ENCODE measurements at regions not wholly inside any gene's neighbourhood (a gene's known extent, or its start where the extent isn't known, plus 50 kb on each side); places are given as distances from the start of the nearest gene placed in this dataset.

- H2BK12ac ChIP-seq (ENCODE audit: low read length), result no peak overlapping the region
- H3K79me1 ChIP-seq (ENCODE audit: low read length), result no peaks in the 10 kb centered on the region
- H3K4ac ChIP-seq (ENCODE audit: low read depth, low read length), result no peak overlapping the region
- H3K27me3 ChIP-seq (ENCODE audit: insufficient read depth, low read length), result no peaks in the 10 kb centered on the region
- H4K8ac ChIP-seq (ENCODE audit: low read depth, low read length), result no peak overlapping the region
- WGBS (ENCODE audit: extremely low coverage, insufficient coverage, insufficient read length), result no CpG with 5 or more reads among the region's 10 CpGs
- H4K12ac ChIP-seq (ENCODE audit: low read depth, low read length), result no peak overlapping the region
- no peak overlapping the region for H3K18ac ChIP-seq (ENCODE audit: low read length)
- no peak overlapping the region for H4K91ac ChIP-seq (ENCODE audit: low read depth, low read length)
- H3K14ac ChIP-seq (ENCODE audit: low read length), result no peak overlapping the region
- no peak overlapping the region for H2AK5ac ChIP-seq (ENCODE audit: low read length)
- no peaks in the 10 kb centered on the region for H3K4me1 ChIP-seq (ENCODE audit: control insufficient read depth in 1 of 2, insufficient read depth in 2 of 2, low read length in 2 of 2)
- H2BK5ac ChIP-seq (ENCODE audit: low read depth, low read length, poor library complexity), result no peak overlapping the region
- H3K4me3 ChIP-seq (ENCODE audit: low read depth, low read length), result no peak overlapping the region
- no peaks in the 10 kb centered on the region for H3K9me3 ChIP-seq (ENCODE audit: insufficient read depth, low read depth, low read length)
- H3K27ac ChIP-seq (ENCODE audit: low read depth, low read length), result no peak overlapping the region
- no peak overlapping the region for H3K23ac ChIP-seq (ENCODE audit: low read length)
- H3K4me2 ChIP-seq (ENCODE audit: low read length), result no peak overlapping the region
- DNase-seq, result no peak
- no peak overlapping the region for H2BK120ac ChIP-seq (ENCODE audit: insufficient read depth, low read length, poor library complexity)
- peaks cover 0 to 3% of the 10 kb centered on the region in 2 experiments for H3K36me3 ChIP-seq (ENCODE audit: control insufficient read depth in 1 of 2, insufficient read depth in 2 of 2, low read length in 2 of 2)
- H2AFZ ChIP-seq (ENCODE audit: insufficient read depth, low read length, poor library complexity), result no peak overlapping the region
- no peaks in the 10 kb centered on the region for H3K79me2 ChIP-seq (ENCODE audit: control insufficient read depth, insufficient read depth, low read length, poor library complexity)
- no peak overlapping the region for H3K9ac ChIP-seq (ENCODE audit: low read length)
These were observed 343.5 kb upstream of the RGS6 start for GRCh38 chr14:71588576-71589215.

GRCh38 chr14:71589609-71590008 is 342.6 kb upstream of the RGS6 start:
- DNase-seq, result no peak
- Histone ChIP-seq H4K91ac (ENCODE audit: low read depth, low read length) (no peak overlapping the region), H3K18ac (ENCODE audit: low read length) (no peak overlapping the region), H3K9me3 (ENCODE audit: insufficient read depth, low read depth, low read length) (no peaks in the 10 kb centered on the region), H3K4ac (ENCODE audit: low read depth, low read length) (no peak overlapping the region), H3K4me2 (ENCODE audit: low read length) (no peak overlapping the region), H3K79me1 (ENCODE audit: low read length) (no peaks in the 10 kb centered on the region), H2BK120ac (ENCODE audit: insufficient read depth, low read length, poor library complexity) (no peak overlapping the region), H4K12ac (ENCODE audit: low read depth, low read length) (no peak overlapping the region), H2BK5ac (ENCODE audit: low read depth, low read length, poor library complexity) (no peak overlapping the region), H3K23ac (ENCODE audit: low read length) (no peak overlapping the region), H3K79me2 (ENCODE audit: control insufficient read depth, insufficient read depth, low read length, poor library complexity) (no peaks in the 10 kb centered on the region), H4K8ac (ENCODE audit: low read depth, low read length) (no peak overlapping the region), H3K14ac (ENCODE audit: low read length) (no peak overlapping the region), H3K9ac (ENCODE audit: low read length) (no peak overlapping the region), H3K4me3 (ENCODE audit: low read depth, low read length) (no peak overlapping the region), H2AK5ac (ENCODE audit: low read length) (no peak overlapping the region), H2BK12ac (ENCODE audit: low read length) (no peak overlapping the region), H3K4me1 (ENCODE audit: control insufficient read depth in 1 of 2, insufficient read depth in 2 of 2, low read length in 2 of 2) (no peaks in the 10 kb centered on the region), H2AFZ (ENCODE audit: insufficient read depth, low read length, poor library complexity) (no peak overlapping the region), H3K27ac (ENCODE audit: low read depth, low read length) (no peak overlapping the region), H3K27me3 (ENCODE audit: insufficient read depth, low read length) (no peaks in the 10 kb centered on the region), H3K36me3 (ENCODE audit: control insufficient read depth in 1 of 2, insufficient read depth in 2 of 2, low read length in 2 of 2) (peaks cover 0 to 3% of the 10 kb centered on the region in 2 experiments)
- WGBS (ENCODE audit: extremely low coverage, insufficient coverage, insufficient read length), result no CpG with 5 or more reads among the region's 2 CpGs

GRCh38 chr14:71590131-71590530 is 342.1 kb upstream of the RGS6 start:
- WGBS (ENCODE audit: extremely low coverage, insufficient coverage, insufficient read length), result no CpG with 5 or more reads among the region's 5 CpGs

GRCh38 chr14:71591231-71591630 is 341.0 kb upstream of the RGS6 start:
- Histone ChIP-seq H3K27ac (ENCODE audit: low read depth, low read length) (no peak overlapping the region), H4K8ac (ENCODE audit: low read depth, low read length) (no peak overlapping the region), H4K91ac (ENCODE audit: low read depth, low read length) (no peak overlapping the region), H3K36me3 (ENCODE audit: control insufficient read depth in 1 of 2, insufficient read depth in 2 of 2, low read length in 2 of 2) (peaks cover 0 to 3% of the 10 kb centered on the region in 2 experiments), H2AK5ac (ENCODE audit: low read length) (no peak overlapping the region), H3K79me1 (ENCODE audit: low read length) (no peaks in the 10 kb centered on the region), H3K4ac (ENCODE audit: low read depth, low read length) (no peak overlapping the region), H3K27me3 (ENCODE audit: insufficient read depth, low read length) (no peaks in the 10 kb centered on the region), H3K4me3 (ENCODE audit: low read depth, low read length) (no peak overlapping the region), H3K23ac (ENCODE audit: low read length) (no peak overlapping the region), H3K18ac (ENCODE audit: low read length) (no peak overlapping the region), H2BK12ac (ENCODE audit: low read length) (no peak overlapping the region), H2AFZ (ENCODE audit: insufficient read depth, low read length, poor library complexity) (no peak overlapping the region), H3K14ac (ENCODE audit: low read length) (no peak overlapping the region), H2BK5ac (ENCODE audit: low read depth, low read length, poor library complexity) (no peak overlapping the region), H3K79me2 (ENCODE audit: control insufficient read depth, insufficient read depth, low read length, poor library complexity) (no peaks in the 10 kb centered on the region), H3K9me3 (ENCODE audit: insufficient read depth, low read depth, low read length) (no peaks in the 10 kb centered on the region), H3K9ac (ENCODE audit: low read length) (no peak overlapping the region), H3K4me2 (ENCODE audit: low read length) (no peak overlapping the region), H2BK120ac (ENCODE audit: insufficient read depth, low read length, poor library complexity) (no peak overlapping the region), H3K4me1 (ENCODE audit: control insufficient read depth in 1 of 2, insufficient read depth in 2 of 2, low read length in 2 of 2) (no peaks in the 10 kb centered on the region), H4K12ac (ENCODE audit: low read depth, low read length) (no peak overlapping the region)
- no peak for DNase-seq

More at GRCh38 chr14:71590131-71590530, 342.1 kb upstream of the RGS6 start:
- Histone ChIP-seq H3K4me1 (ENCODE audit: control insufficient read depth in 1 of 2, insufficient read depth in 2 of 2, low read length in 2 of 2) (no peaks in the 10 kb centered on the region), H3K18ac (ENCODE audit: low read length) (no peak overlapping the region), H3K4me2 (ENCODE audit: low read length) (no peak overlapping the region), H4K12ac (ENCODE audit: low read depth, low read length) (no peak overlapping the region), H3K4me3 (ENCODE audit: low read depth, low read length) (no peak overlapping the region), H2BK5ac (ENCODE audit: low read depth, low read length, poor library complexity) (no peak overlapping the region), H4K91ac (ENCODE audit: low read depth, low read length) (no peak overlapping the region), H2AFZ (ENCODE audit: insufficient read depth, low read length, poor library complexity) (no peak overlapping the region), H2BK120ac (ENCODE audit: insufficient read depth, low read length, poor library complexity) (no peak overlapping the region), H4K8ac (ENCODE audit: low read depth, low read length) (no peak overlapping the region), H3K9me3 (ENCODE audit: insufficient read depth, low read depth, low read length) (no peaks in the 10 kb centered on the region), H2AK5ac (ENCODE audit: low read length) (no peak overlapping the region), H3K9ac (ENCODE audit: low read length) (no peak overlapping the region), H3K27me3 (ENCODE audit: insufficient read depth, low read length) (no peaks in the 10 kb centered on the region), H3K23ac (ENCODE audit: low read length) (no peak overlapping the region), H3K79me2 (ENCODE audit: control insufficient read depth, insufficient read depth, low read length, poor library complexity) (no peaks in the 10 kb centered on the region), H3K79me1 (ENCODE audit: low read length) (no peaks in the 10 kb centered on the region), H3K14ac (ENCODE audit: low read length) (no peak overlapping the region), H3K36me3 (ENCODE audit: control insufficient read depth in 1 of 2, insufficient read depth in 2 of 2, low read length in 2 of 2) (peaks cover 0 to 3% of the 10 kb centered on the region in 2 experiments), H2BK12ac (ENCODE audit: low read length) (no peak overlapping the region), H3K4ac (ENCODE audit: low read depth, low read length) (no peak overlapping the region), H3K27ac (ENCODE audit: low read depth, low read length) (no peak overlapping the region)
- no peak for DNase-seq
